GM23338 (cell line): ENCODE measurements at regions not wholly inside any gene's neighbourhood (a gene's known extent, or its start where the extent isn't known, plus 50 kb on each side); places are given as distances from the start of the nearest gene placed in this dataset.

ENCODE experiments used
- ATAC-seq: fragments of 200-7000 bp; cut with Tn5 transposase; 3 replicates; pipeline ENCODE4 v1.9.1; 2020
- DNase-seq: peaks from one replicate; pipeline ENCODE4 v3.0.0-alpha.2; 2015; ENCODE audit warnings: low spot score
- H2AFZ ChIP-seq: fragments of 200-600 bp; sonication (generic); 2 replicates; pipeline ENCODE4 v1.8.0; 2016; ENCODE audit warnings: antibody characterized with exemption, mild to moderate bottlenecking, moderate library complexity
- H3F3A ChIP-seq: fragments of 200-600 bp; sonication (generic); replicated peaks from 2 replicates; pipeline ENCODE4 v1.8.0; 2017; ENCODE audit warnings: antibody characterized with exemption, mixed run types, low read depth
- H3K27ac ChIP-seq: fragments of 200-600 bp; sonication (generic); 2 replicates; pipeline ENCODE4 v1.6.1; 2016; ENCODE audit warnings: low read depth
- H3K27me3 ChIP-seq: fragments of 200-600 bp; sonication (generic); 2 replicates; pipeline ENCODE4 v1.8.0; 2016; ENCODE audit warnings: mild to moderate bottlenecking, mixed run types, moderate library complexity; ENCODE audit not compliant: insufficient read depth
- H3K36me3 ChIP-seq: fragments of 200-600 bp; sonication (generic); 2 replicates; pipeline ENCODE4 v1.8.0; 2016; ENCODE audit warnings: mild to moderate bottlenecking; ENCODE audit not compliant: insufficient read depth
- H3K4me1 ChIP-seq: fragments of 200-600 bp; sonication (generic); 2 replicates; pipeline ENCODE4 v1.8.0; 2016; ENCODE audit warnings: mild to moderate bottlenecking, moderate library complexity; ENCODE audit not compliant: insufficient read depth
- H3K4me2 ChIP-seq: fragments of 200-600 bp; sonication (generic); 2 replicates; pipeline ENCODE4 v1.7.1; 2017; ENCODE audit warnings: mixed run types
- H3K4me3 ChIP-seq: fragments of 200-600 bp; sonication (generic); 2 replicates; pipeline ENCODE4 v1.6.1; 2016; ENCODE audit warnings: mixed run types
- H3K79me2 ChIP-seq: fragments of 200-600 bp; sonication (generic); replicated peaks from 2 replicates; pipeline ENCODE4 v1.8.0; 2017; ENCODE audit warnings: mild to moderate bottlenecking; ENCODE audit not compliant: insufficient read depth
- H3K9me2 ChIP-seq: fragments of 200-600 bp; sonication (generic); 2 replicates; pipeline ENCODE4 v1.8.0; 2017; ENCODE audit not compliant: insufficient read depth
- H4K20me1 ChIP-seq: fragments of 200-600 bp; sonication (generic); replicated peaks from 2 replicates; pipeline ENCODE4 v1.8.0; 2017; ENCODE audit warnings: mild to moderate bottlenecking; ENCODE audit not compliant: insufficient read depth
- H3K27ac Mint-ChIP-seq: 2 replicates; pipeline ENCODE4 v1.8.0; 2020; ENCODE audit warnings: inconsistent platforms, mild to moderate bottlenecking, moderate library complexity, mixed read lengths
- H3K27me3 Mint-ChIP-seq: 3 replicates; pipeline ENCODE4 v1.8.0; 2022; ENCODE audit warnings: low read depth, mild to moderate bottlenecking, moderate library complexity, mixed read lengths, inconsistent platforms; ENCODE audit not compliant: insufficient read depth, poor library complexity
- H3K36me3 Mint-ChIP-seq: 3 replicates; pipeline ENCODE4 v1.8.0; 2021; ENCODE audit warnings: low read depth, mild to moderate bottlenecking, inconsistent platforms, moderate library complexity, mixed read lengths
- H3K4me1 Mint-ChIP-seq: 3 replicates; pipeline ENCODE4 v1.8.0; 2020; ENCODE audit warnings: mild to moderate bottlenecking, inconsistent platforms, mixed read lengths
- H3K4me3 Mint-ChIP-seq: 3 replicates; pipeline ENCODE4 v1.8.0; 2021; ENCODE audit warnings: moderate library complexity, mild to moderate bottlenecking, inconsistent platforms, mixed read lengths
- H3K9me3 Mint-ChIP-seq: 3 replicates; pipeline ENCODE4 v1.8.0; 2020; ENCODE audit warnings: moderate library complexity, mild to moderate bottlenecking, inconsistent platforms, mixed read lengths
- CREB1 ChIP-seq: fragments of 250-450 bp; sonication (Bioruptor Pico); IDR thresholded peaks from 2 replicates; pipeline ENCODE4 v1.5.0; 2020; ENCODE audit warnings: low read depth, mild to moderate bottlenecking, moderate library complexity
- EZH2 ChIP-seq: fragments of 200-600 bp; sonication (generic); IDR thresholded peaks from one replicate; pipeline ENCODE4 v1.8.0; 2017; ENCODE audit warnings: antibody characterized with exemption, mild to moderate bottlenecking, low read depth; ENCODE audit not compliant: unreplicated experiment
- EZH2phosphoT487 ChIP-seq: fragments of 200-600 bp; sonication (generic); IDR thresholded peaks from one replicate; pipeline ENCODE4 v1.8.1; 2018; ENCODE audit warnings: antibody characterized with exemption; ENCODE audit not compliant: unreplicated experiment
- JUNB ChIP-seq: IDR thresholded peaks from one replicate; pipeline ENCODE4 v1.6.1; 2016; ENCODE audit warnings: antibody characterized with exemption; ENCODE audit not compliant: unreplicated experiment
- NANOG ChIP-seq: IDR thresholded peaks from 2 replicates; pipeline ENCODE4 v1.6.1; 2016; ENCODE audit warnings: antibody characterized with exemption, borderline replicate concordance
- POLR2AphosphoS5 ChIP-seq: IDR thresholded peaks from 2 replicates; pipeline ENCODE4 v1.6.1; 2016; ENCODE audit warnings: antibody characterized with exemption, low read depth
- STAT1 ChIP-seq: IDR thresholded peaks from one replicate; pipeline ENCODE4 v1.6.1; 2016; ENCODE audit warnings: antibody characterized with exemption; ENCODE audit not compliant: unreplicated experiment
- ZNF331 ChIP-seq: fragments of 250-450 bp; sonication (Bioruptor Pico); IDR thresholded peaks from 2 replicates; pipeline ENCODE4 v1.5.0; 2020; ENCODE audit warnings: low read depth, mild to moderate bottlenecking, moderate library complexity
- TF ChIP-seq, protein P1 (sequence below): fragments of 250-450 bp; sonication (Bioruptor Pico); IDR thresholded peaks from 2 replicates; pipeline ENCODE4 v1.5.0; 2020; ENCODE audit warnings: mild to moderate bottlenecking, moderate library complexity
- TF ChIP-seq, protein P2 (sequence below): IDR thresholded peaks from 2 replicates; pipeline ENCODE4 v1.6.1; 2016; ENCODE audit warnings: antibody characterized with exemption
- TF ChIP-seq, protein P3 (sequence below), 2 experiments: fragments of 200-600 bp in 1 of 2; sonication (generic) in 1 of 2; conservative IDR thresholded peaks; 2 replicates each; pipeline versions ENCODE4 v1.5.1 to v1.6.1; 2016 to 2017; ENCODE audit warnings: antibody characterized with exemption in 2 of 2, low read depth in 2 of 2, mild to moderate bottlenecking in 2 of 2, moderate library complexity in 1 of 2
- TF ChIP-seq, protein P4 (sequence below): IDR thresholded peaks from one replicate; pipeline ENCODE4 v1.6.1; 2018; ENCODE audit warnings: antibody characterized with exemption; ENCODE audit not compliant: unreplicated experiment

DNA sequence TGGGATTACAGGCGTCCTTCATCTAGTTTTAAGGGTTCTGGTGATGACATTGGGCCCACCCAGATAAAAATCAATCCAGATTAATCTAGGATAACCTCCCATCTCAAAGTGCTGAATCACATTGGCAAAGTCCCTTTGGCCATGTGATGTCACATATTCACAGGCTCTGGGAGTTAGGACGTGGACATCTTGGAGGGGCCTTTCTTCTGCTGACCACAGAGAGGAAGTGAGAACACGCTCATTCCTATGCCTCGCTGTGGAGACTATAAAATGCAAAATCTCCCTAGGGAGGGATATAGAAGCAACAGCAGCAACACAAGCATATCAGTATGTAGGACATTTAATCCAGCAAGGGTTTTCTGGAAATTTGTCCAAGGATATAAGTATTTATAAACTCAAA, 266.0 kb upstream of the PITRM1 start (continued):
- TF ChIP-seq, protein P1, sequence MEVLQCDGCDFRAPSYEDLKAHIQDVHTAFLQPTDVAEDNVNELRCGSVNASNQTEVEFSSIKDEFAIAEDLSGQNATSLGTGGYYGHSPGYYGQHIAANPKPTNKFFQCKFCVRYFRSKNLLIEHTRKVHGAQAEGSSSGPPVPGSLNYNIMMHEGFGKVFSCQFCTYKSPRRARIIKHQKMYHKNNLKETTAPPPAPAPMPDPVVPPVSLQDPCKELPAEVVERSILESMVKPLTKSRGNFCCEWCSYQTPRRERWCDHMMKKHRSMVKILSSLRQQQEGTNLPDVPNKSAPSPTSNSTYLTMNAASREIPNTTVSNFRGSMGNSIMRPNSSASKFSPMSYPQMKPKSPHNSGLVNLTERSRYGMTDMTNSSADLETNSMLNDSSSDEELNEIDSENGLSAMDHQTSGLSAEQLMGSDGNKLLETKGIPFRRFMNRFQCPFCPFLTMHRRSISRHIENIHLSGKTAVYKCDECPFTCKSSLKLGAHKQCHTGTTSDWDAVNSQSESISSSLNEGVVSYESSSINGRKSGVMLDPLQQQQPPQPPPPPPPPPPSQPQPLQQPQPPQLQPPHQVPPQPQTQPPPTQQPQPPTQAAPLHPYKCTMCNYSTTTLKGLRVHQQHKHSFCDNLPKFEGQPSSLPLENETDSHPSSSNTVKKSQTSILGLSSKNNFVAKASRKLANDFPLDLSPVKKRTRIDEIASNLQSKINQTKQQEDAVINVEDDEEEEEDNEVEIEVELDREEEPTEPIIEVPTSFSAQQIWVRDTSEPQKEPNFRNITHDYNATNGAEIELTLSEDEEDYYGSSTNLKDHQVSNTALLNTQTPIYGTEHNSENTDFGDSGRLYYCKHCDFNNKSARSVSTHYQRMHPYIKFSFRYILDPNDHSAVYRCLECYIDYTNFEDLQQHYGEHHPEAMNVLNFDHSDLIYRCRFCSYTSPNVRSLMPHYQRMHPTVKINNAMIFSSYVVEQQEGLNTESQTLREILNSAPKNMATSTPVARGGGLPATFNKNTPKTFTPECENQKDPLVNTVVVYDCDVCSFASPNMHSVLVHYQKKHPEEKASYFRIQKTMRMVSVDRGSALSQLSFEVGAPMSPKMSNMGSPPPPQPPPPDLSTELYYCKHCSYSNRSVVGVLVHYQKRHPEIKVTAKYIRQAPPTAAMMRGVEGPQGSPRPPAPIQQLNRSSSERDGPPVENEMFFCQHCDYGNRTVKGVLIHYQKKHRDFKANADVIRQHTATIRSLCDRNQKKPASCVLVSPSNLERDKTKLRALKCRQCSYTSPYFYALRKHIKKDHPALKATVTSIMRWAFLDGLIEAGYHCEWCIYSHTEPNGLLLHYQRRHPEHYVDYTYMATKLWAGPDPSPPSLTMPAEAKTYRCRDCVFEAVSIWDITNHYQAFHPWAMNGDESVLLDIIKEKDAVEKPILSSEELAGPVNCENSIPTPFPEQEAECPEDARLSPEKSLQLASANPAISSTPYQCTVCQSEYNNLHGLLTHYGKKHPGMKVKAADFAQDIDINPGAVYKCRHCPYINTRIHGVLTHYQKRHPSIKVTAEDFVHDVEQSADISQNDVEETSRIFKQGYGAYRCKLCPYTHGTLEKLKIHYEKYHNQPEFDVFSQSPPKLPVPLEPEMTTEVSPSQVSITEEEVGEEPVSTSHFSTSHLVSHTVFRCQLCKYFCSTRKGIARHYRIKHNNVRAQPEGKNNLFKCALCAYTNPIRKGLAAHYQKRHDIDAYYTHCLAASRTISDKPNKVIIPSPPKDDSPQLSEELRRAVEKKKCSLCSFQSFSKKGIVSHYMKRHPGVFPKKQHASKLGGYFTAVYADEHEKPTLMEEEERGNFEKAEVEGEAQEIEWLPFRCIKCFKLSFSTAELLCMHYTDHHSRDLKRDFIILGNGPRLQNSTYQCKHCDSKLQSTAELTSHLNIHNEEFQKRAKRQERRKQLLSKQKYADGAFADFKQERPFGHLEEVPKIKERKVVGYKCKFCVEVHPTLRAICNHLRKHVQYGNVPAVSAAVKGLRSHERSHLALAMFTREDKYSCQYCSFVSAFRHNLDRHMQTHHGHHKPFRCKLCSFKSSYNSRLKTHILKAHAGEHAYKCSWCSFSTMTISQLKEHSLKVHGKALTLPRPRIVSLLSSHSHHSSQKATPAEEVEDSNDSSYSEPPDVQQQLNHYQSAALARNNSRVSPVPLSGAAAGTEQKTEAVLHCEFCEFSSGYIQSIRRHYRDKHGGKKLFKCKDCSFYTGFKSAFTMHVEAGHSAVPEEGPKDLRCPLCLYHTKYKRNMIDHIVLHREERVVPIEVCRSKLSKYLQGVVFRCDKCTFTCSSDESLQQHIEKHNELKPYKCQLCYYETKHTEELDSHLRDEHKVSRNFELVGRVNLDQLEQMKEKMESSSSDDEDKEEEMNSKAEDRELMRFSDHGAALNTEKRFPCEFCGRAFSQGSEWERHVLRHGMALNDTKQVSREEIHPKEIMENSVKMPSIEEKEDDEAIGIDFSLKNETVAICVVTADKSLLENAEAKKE (CRISPR knock-in tag) = no peak
- TF ChIP-seq JUNB = no peak
- no peak for TF ChIP-seq STAT1
- no peak for TF ChIP-seq EZH2
- TF ChIP-seq CREB1 (CRISPR knock-in tag) = no peak
- no peak for TF ChIP-seq ZNF331 (CRISPR knock-in tag)
- TF ChIP-seq, protein P2, sequence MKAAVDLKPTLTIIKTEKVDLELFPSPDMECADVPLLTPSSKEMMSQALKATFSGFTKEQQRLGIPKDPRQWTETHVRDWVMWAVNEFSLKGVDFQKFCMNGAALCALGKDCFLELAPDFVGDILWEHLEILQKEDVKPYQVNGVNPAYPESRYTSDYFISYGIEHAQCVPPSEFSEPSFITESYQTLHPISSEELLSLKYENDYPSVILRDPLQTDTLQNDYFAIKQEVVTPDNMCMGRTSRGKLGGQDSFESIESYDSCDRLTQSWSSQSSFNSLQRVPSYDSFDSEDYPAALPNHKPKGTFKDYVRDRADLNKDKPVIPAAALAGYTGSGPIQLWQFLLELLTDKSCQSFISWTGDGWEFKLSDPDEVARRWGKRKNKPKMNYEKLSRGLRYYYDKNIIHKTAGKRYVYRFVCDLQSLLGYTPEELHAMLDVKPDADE = no peak
- TF ChIP-seq POLR2AphosphoS5 = no peak

DNA sequence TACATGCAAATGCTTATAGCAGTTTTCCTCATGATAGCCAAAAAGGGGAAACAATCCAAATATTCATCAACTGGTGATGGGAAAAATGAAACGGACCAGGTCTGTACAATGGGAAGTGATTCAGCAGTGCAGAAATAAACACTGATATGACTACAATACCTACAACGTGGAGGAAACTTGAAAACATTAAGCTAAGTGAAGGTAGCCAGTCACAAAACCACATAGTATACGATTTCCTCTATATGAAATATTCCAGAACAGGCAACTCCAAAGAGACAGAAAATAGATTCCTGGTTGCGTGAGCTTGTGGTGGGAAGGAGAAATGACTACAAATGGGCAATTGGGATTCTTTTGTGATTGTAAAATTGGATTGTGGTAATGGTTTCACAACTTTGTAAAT, 263.1 kb upstream of the PITRM1 start:
- ATAC-seq = no peak
- TF ChIP-seq NANOG (no peak), CREB1 (CRISPR knock-in tag) (no peak), EZH2phosphoT487 (no peak), POLR2AphosphoS5 (no peak), ZNF331 (CRISPR knock-in tag) (no peak), STAT1 (no peak)
- TF ChIP-seq, protein P3, sequence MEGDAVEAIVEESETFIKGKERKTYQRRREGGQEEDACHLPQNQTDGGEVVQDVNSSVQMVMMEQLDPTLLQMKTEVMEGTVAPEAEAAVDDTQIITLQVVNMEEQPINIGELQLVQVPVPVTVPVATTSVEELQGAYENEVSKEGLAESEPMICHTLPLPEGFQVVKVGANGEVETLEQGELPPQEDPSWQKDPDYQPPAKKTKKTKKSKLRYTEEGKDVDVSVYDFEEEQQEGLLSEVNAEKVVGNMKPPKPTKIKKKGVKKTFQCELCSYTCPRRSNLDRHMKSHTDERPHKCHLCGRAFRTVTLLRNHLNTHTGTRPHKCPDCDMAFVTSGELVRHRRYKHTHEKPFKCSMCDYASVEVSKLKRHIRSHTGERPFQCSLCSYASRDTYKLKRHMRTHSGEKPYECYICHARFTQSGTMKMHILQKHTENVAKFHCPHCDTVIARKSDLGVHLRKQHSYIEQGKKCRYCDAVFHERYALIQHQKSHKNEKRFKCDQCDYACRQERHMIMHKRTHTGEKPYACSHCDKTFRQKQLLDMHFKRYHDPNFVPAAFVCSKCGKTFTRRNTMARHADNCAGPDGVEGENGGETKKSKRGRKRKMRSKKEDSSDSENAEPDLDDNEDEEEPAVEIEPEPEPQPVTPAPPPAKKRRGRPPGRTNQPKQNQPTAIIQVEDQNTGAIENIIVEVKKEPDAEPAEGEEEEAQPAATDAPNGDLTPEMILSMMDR (conservative IDR thresholded peaks at IDR 0.05; ENCODE audit: low read depth in 2 of 2) = no peak
- TF ChIP-seq, protein P4, sequence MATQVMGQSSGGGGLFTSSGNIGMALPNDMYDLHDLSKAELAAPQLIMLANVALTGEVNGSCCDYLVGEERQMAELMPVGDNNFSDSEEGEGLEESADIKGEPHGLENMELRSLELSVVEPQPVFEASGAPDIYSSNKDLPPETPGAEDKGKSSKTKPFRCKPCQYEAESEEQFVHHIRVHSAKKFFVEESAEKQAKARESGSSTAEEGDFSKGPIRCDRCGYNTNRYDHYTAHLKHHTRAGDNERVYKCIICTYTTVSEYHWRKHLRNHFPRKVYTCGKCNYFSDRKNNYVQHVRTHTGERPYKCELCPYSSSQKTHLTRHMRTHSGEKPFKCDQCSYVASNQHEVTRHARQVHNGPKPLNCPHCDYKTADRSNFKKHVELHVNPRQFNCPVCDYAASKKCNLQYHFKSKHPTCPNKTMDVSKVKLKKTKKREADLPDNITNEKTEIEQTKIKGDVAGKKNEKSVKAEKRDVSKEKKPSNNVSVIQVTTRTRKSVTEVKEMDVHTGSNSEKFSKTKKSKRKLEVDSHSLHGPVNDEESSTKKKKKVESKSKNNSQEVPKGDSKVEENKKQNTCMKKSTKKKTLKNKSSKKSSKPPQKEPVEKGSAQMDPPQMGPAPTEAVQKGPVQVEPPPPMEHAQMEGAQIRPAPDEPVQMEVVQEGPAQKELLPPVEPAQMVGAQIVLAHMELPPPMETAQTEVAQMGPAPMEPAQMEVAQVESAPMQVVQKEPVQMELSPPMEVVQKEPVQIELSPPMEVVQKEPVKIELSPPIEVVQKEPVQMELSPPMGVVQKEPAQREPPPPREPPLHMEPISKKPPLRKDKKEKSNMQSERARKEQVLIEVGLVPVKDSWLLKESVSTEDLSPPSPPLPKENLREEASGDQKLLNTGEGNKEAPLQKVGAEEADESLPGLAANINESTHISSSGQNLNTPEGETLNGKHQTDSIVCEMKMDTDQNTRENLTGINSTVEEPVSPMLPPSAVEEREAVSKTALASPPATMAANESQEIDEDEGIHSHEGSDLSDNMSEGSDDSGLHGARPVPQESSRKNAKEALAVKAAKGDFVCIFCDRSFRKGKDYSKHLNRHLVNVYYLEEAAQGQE = no peak

More for the DNA sequence above, 263.1 kb upstream of the PITRM1 start:
- H3K4me1 ChIP-seq = no peaks in the 10 kb centered on the region
- no peak overlapping the region for H3K27ac ChIP-seq
- H3K27me3 Mint-ChIP-seq = peaks cover 1% of the 10 kb centered on the region
- no peak overlapping the region for H3K4me3 ChIP-seq
- H3K79me2 ChIP-seq = no peaks in the 10 kb centered on the region
- no peak overlapping the region for H2AFZ ChIP-seq
- peaks cover 23% of the 10 kb centered on the region for H3K9me3 Mint-ChIP-seq
- no peaks in the 10 kb centered on the region; the same call in 1 of the 3 replicates for H3K4me1 Mint-ChIP-seq
- no peak overlapping the region for H3K4me2 ChIP-seq
- H3K36me3 ChIP-seq = no peaks in the 10 kb centered on the region
- H3K27ac Mint-ChIP-seq = no peak overlapping the region
- H3F3A ChIP-seq = no peaks in the 10 kb centered on the region
- peaks cover 11% of the 10 kb centered on the region for H3K36me3 Mint-ChIP-seq
- H3K27me3 ChIP-seq = no peaks in the 10 kb centered on the region
- H3K4me3 Mint-ChIP-seq = no peak overlapping the region
- DNase-seq = no peak
- 0 out of 2 replicates have a peak, but pooled peaks cover 5% of the 10 kb centered on the region for H3K9me2 ChIP-seq
- no peaks in the 10 kb centered on the region for H4K20me1 ChIP-seq
